ENCODE measurements at regions not wholly inside any gene's neighbourhood (a gene's known extent, or its start where the extent isn't known, plus 50 kb on each side); places are given as distances from the start of the nearest gene placed in this dataset.

- Mint-ChIP-seq H3K4me3 (no peak overlapping the region), H3K27ac (no peak overlapping the region), H3K9me3 (peaks cover 3% of the 10 kb centered on the region), H3K36me3 (ENCODE audit: low read depth) (no peaks in the 10 kb centered on the region), H3K27me3 (no peaks in the 10 kb centered on the region), H3K4me1 (ENCODE audit: low read depth) (no peaks in the 10 kb centered on the region)
Observed at GRCh38 chr11:109604481-109605400, 182.8 kb downstream of the C11orf87 start.

DNA sequence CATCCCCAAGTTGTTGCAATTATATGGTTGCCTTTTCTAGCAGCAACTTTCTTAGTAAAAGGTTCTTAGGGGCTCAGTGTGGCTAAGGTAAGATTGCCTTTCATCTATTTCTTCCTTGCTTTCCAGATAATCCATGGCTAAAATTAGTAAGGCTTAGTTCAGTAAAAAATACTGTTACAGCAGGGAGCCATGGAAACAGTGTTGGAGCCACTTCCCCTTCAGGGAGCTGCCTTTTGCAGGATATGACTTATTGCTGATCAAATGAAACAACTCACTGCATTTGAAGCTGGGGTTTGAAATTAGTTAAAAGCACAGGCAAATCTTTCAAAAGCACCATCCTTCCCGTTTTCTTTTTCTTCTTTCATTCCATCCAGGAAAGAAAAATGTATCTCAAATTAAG, 184.3 kb downstream of the C11orf87 start:
- no peaks in the 10 kb centered on the region for H3K27me3 Mint-ChIP-seq
- H3K9me3 Mint-ChIP-seq = peaks cover 3% of the 10 kb centered on the region
- H3K4me1 Mint-ChIP-seq (ENCODE audit: low read depth) = no peaks in the 10 kb centered on the region
- no peaks in the 10 kb centered on the region for H3K36me3 Mint-ChIP-seq (ENCODE audit: low read depth)
- no peak overlapping the region for H3K4me3 Mint-ChIP-seq
- no peak overlapping the region for H3K27ac Mint-ChIP-seq

- Mint-ChIP-seq H3K36me3 (ENCODE audit: low read depth) (no peaks in the 10 kb centered on the region), H3K4me3 (no peak overlapping the region), H3K27ac (no peak overlapping the region), H3K27me3 (no peaks in the 10 kb centered on the region), H3K9me3 (peaks cover 3% of the 10 kb centered on the region), H3K4me1 (ENCODE audit: low read depth) (no peaks in the 10 kb centered on the region)
Observed at GRCh38 chr11:109609454-109610185, 187.6 kb downstream of the C11orf87 start.

- Mint-ChIP-seq H3K27ac (no peak overlapping the region), H3K36me3 (ENCODE audit: low read depth) (no peaks in the 10 kb centered on the region), H3K4me1 (ENCODE audit: low read depth) (no peaks in the 10 kb centered on the region), H3K27me3 (no peaks in the 10 kb centered on the region), H3K4me3 (no peak overlapping the region), H3K9me3 (no peaks in the 10 kb centered on the region)
Observed at GRCh38 chr11:109612496-109612895, 190.5 kb downstream of the C11orf87 start.

- peaks cover 5% of the 10 kb centered on the region for H3K9me3 Mint-ChIP-seq
- no peaks in the 10 kb centered on the region for H3K36me3 Mint-ChIP-seq (ENCODE audit: low read depth)
- no peaks in the 10 kb centered on the region for H3K27me3 Mint-ChIP-seq
- H3K27ac Mint-ChIP-seq = no peak overlapping the region
- H3K4me1 Mint-ChIP-seq (ENCODE audit: low read depth) = no peaks in the 10 kb centered on the region
- no peak overlapping the region for H3K4me3 Mint-ChIP-seq
Observed at GRCh38 chr11:109619498-109619897, 197.5 kb downstream of the C11orf87 start.

GRCh38 chr11:109629734-109630133, 207.7 kb downstream of the C11orf87 start:
- no peaks in the 10 kb centered on the region for H3K27me3 Mint-ChIP-seq
- no peaks in the 10 kb centered on the region for H3K4me1 Mint-ChIP-seq (ENCODE audit: low read depth)
- H3K9me3 Mint-ChIP-seq = peaks cover 8% of the 10 kb centered on the region
- no peak overlapping the region for H3K4me3 Mint-ChIP-seq
- no peaks in the 10 kb centered on the region for H3K36me3 Mint-ChIP-seq (ENCODE audit: low read depth)
- no peak overlapping the region for H3K27ac Mint-ChIP-seq

- H3K27ac Mint-ChIP-seq = no peak overlapping the region
- no peaks in the 10 kb centered on the region for H3K4me1 Mint-ChIP-seq (ENCODE audit: low read depth)
- no peak overlapping the region for H3K4me3 Mint-ChIP-seq
- no peaks in the 10 kb centered on the region for H3K27me3 Mint-ChIP-seq
- H3K36me3 Mint-ChIP-seq (ENCODE audit: low read depth) = no peaks in the 10 kb centered on the region
- H3K9me3 Mint-ChIP-seq = peaks cover 5% of the 10 kb centered on the region
Observed at GRCh38 chr11:109641549-109641948, 219.6 kb downstream of the C11orf87 start.

GRCh38 chr11:109644152-109644551, 222.2 kb downstream of the C11orf87 start:
- H3K4me1 Mint-ChIP-seq (ENCODE audit: low read depth) = no peaks in the 10 kb centered on the region
- no peaks in the 10 kb centered on the region for H3K27me3 Mint-ChIP-seq
- H3K27ac Mint-ChIP-seq = no peak overlapping the region
- no peaks in the 10 kb centered on the region for H3K9me3 Mint-ChIP-seq
- H3K4me3 Mint-ChIP-seq = no peak overlapping the region
- H3K36me3 Mint-ChIP-seq (ENCODE audit: low read depth) = no peaks in the 10 kb centered on the region

DNA sequence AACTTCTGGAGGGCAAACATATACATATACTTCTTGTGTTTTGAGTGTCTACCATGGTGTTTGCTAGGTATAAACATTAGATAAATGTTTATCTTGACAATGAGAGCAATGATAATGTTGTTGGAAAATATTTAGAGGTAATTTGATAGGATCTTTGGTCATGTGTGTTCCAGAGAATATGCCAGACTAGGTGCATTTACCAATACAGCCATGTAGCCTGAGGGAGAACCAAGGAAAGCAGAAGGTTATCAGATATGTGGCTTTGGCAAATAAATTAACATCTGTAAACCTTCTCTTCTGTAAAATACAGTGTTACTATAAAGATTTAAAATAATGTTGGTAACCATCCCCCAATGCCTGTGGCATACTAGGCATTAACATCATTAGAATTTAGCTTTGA, 226.8 kb downstream of the C11orf87 start:
- no peaks in the 10 kb centered on the region for H3K36me3 Mint-ChIP-seq (ENCODE audit: low read depth)
- peaks cover 7% of the 10 kb centered on the region for H3K9me3 Mint-ChIP-seq
- no peak overlapping the region for H3K27ac Mint-ChIP-seq
- no peaks in the 10 kb centered on the region for H3K4me1 Mint-ChIP-seq (ENCODE audit: low read depth)
- H3K4me3 Mint-ChIP-seq = no peak overlapping the region
- H3K27me3 Mint-ChIP-seq = no peaks in the 10 kb centered on the region

DNA sequence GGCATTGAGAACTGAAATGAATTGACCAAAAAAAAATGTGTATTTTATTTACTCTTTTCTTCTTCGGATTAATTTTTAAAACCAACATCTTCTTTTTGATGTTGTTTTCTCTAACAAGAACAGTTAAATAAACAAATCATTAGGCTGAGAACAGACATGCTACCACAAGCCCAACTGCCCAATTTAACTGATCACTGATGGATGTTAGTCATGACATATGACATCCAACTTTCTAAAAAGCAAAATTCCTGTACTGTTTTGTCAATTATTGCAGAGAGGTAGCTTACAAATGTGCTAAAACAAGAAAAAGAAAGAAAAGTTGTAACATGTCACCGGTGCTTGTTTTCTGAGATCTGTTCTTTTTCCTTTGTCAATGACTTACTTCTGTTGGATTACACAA, 232.1 kb downstream of the C11orf87 start:
- Mint-ChIP-seq H3K4me1 (ENCODE audit: low read depth) (no peaks in the 10 kb centered on the region), H3K27ac (no peak overlapping the region), H3K36me3 (ENCODE audit: low read depth) (no peaks in the 10 kb centered on the region), H3K4me3 (no peak overlapping the region), H3K9me3 (peaks cover 7% of the 10 kb centered on the region), H3K27me3 (no peaks in the 10 kb centered on the region)

DNA sequence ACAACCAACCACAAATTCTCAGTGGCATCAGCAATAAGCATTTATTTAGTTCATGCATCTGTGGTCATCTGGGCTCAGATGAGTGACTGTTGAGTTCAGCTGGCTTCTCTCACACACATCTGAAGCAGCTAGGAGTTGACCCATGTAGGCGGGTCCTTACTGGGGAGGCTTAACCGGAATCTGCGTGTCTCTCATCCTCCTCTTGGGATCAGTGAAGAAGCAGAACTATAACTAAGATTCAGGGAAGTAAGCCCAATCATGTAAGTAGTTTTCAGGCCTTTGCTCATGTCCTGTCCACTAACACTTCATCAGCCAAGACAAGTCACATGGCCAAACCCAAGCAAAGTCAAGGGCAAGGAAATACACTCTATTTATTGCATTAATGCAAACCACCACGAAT, 236.2 kb downstream of the C11orf87 start:
- no peak overlapping the region for H3K27ac Mint-ChIP-seq
- no peaks in the 10 kb centered on the region for H3K27me3 Mint-ChIP-seq
- H3K4me1 Mint-ChIP-seq (ENCODE audit: low read depth) = no peaks in the 10 kb centered on the region
- H3K9me3 Mint-ChIP-seq = no peaks in the 10 kb centered on the region
- H3K4me3 Mint-ChIP-seq = no peak overlapping the region
- no peaks in the 10 kb centered on the region for H3K36me3 Mint-ChIP-seq (ENCODE audit: low read depth)

DNA sequence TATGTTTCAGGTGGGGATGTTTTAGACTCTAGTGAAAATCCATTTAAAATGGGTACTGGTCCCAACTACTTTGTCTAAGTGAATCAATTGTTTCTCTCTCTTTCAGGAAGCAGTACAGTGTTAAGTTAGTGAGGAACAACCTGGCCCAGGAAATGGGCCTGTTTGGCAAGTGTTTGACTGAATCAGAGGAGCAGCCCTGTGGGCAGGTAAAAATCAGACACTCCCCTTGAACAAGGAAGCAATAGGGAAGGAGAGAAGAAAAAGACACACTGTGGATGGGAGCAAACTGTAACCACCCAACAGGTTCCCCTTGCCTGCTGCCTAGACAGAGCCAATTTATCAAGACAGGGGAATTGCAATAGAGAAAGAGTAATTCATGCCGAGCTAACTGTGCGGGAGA, 245.7 kb downstream of the C11orf87 start:
- H3K27me3 Mint-ChIP-seq = peaks cover 4% of the 10 kb centered on the region
- peaks cover 4% of the 10 kb centered on the region for H3K9me3 Mint-ChIP-seq
- H3K36me3 Mint-ChIP-seq (ENCODE audit: low read depth) = no peaks in the 10 kb centered on the region
- H3K4me1 Mint-ChIP-seq (ENCODE audit: low read depth) = no peaks in the 10 kb centered on the region
- no peak overlapping the region for H3K4me3 Mint-ChIP-seq
- no peak overlapping the region for H3K27ac Mint-ChIP-seq

GRCh38 chr11:109668973-109669634, 247.1 kb downstream of the C11orf87 start:
- H3K36me3 Mint-ChIP-seq (ENCODE audit: low read depth) = no peaks in the 10 kb centered on the region
- H3K4me3 Mint-ChIP-seq = no peak overlapping the region
- H3K27me3 Mint-ChIP-seq = peaks cover 4% of the 10 kb centered on the region
- H3K27ac Mint-ChIP-seq = no peak overlapping the region
- H3K9me3 Mint-ChIP-seq = peaks cover 4% of the 10 kb centered on the region
- no peaks in the 10 kb centered on the region for H3K4me1 Mint-ChIP-seq (ENCODE audit: low read depth)

DNA sequence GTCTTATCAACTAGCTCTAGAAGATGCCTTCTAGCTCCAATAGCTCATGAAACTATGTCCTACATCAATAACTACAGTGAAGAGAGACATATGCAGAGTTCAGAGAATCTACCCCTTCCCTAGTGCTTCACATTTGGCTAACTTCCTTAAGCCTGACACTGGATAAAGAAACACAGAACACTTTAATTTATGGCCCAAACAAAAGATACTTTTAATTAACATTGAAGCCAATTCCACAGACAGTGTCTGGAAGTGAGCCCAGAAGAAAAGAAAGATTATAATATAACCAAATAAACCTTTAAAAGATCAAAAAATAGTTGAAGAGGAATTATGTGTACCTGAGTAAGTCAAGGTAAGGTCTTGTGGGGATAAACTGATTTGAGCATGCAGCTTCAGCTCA, 255.2 kb downstream of the C11orf87 start:
- no peak overlapping the region for H3K27ac Mint-ChIP-seq
- no peaks in the 10 kb centered on the region for H3K27me3 Mint-ChIP-seq
- H3K4me1 Mint-ChIP-seq (ENCODE audit: low read depth) = no peaks in the 10 kb centered on the region
- H3K4me3 Mint-ChIP-seq = no peak overlapping the region
- H3K9me3 Mint-ChIP-seq = peaks cover 4% of the 10 kb centered on the region
- H3K36me3 Mint-ChIP-seq (ENCODE audit: low read depth) = no peaks in the 10 kb centered on the region

DNA sequence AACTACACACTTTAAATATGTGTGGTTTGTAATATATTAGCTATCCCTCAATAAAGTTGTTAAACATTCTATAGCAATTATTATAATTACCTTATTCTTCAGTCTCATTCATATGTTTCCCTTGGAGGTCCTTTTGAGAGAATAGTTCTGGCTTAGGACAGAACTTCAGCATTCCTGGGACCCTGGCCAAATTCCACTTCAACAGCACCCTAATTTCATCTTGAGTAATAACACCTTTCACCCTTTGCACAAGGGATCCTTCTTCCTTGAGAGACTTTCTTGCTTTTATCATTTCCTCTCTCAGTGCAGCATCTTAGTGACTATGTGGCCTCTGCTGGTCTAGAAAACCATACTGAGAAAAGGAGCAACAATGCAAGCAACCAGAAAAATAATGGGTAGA, 255.9 kb downstream of the C11orf87 start:
- Mint-ChIP-seq H3K4me3 (no peak overlapping the region), H3K27ac (no peak overlapping the region), H3K4me1 (ENCODE audit: low read depth) (no peaks in the 10 kb centered on the region), H3K9me3 (peaks cover 4% of the 10 kb centered on the region), H3K36me3 (ENCODE audit: low read depth) (no peaks in the 10 kb centered on the region), H3K27me3 (no peaks in the 10 kb centered on the region)

All from stimulated activated naive CD8-positive, alpha-beta T cell treated with anti-CD3 and anti-CD28 coated beads, Interleukin-15, Interleukin-2, amounts not matched to agents 100 ng/mL and 50 ng/mL, for 24 hours (primary cell).